ENCODE measurements at regions not wholly inside any gene's neighbourhood (a gene's known extent, or its start where the extent isn't known, plus 50 kb on each side); places are given as distances from the start of the nearest gene placed in this dataset.
"Not testable (repeated sequence)": the region's sequence is repeated elsewhere in the genome, so short reads cannot be mapped to it uniquely, and the experiment has no call there.

GRCh38 chr3:69671082-69671952, 67.9 kb upstream of the MITF start:
- peak; percentile 14 for DNase-seq (ENCODE audit: low read depth, low spot score)
- no peak overlapping the region for H3K27ac ChIP-seq
- no peaks in the 10 kb centered on the region for H3K9me3 ChIP-seq (ENCODE audit: low read depth, low read length)
- no peaks in the 10 kb centered on the region for H3K36me3 ChIP-seq (ENCODE audit: insufficient read depth, low read length)
- H3K4me3 ChIP-seq = no peak overlapping the region
- H3K9ac ChIP-seq (ENCODE audit: insufficient read length) = no peak overlapping the region
- TF ChIP-seq EZH2 (IDR thresholded peaks at IDR 0.05) (no peak), POLR2AphosphoS5 (IDR thresholded peaks at IDR 0.05; ENCODE audit: borderline replicate concordance, low read depth, low read length) (no peak), FOXP2 (optimal IDR thresholded peaks at IDR 0.05; ENCODE audit: control extremely low read depth, extremely low read length, insufficient read depth) (no peak)

DNA sequence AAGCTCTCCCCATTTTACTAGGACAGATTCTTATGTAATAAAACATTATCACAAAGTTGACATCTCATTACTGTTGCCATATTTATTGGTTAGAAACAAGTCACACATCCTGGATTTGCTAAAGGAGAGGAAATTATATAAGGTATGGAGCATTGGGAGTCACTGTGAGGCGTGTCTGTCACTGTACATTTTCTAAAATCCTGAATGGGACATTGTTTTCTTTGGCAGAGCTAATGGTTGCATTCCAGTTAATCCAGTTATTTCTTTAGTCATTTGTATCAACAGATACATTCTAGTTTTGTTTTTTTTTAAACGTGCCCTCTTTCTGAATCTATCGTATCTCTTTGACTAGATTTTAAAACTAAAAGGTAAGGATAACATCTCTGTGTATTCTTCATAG, 70.2 kb upstream of the MITF start:
- no peaks in the 10 kb centered on the region for H3K9me3 ChIP-seq (ENCODE audit: low read depth, low read length)
- no peak for DNase-seq (ENCODE audit: low read depth, low spot score)
- TF ChIP-seq POLR2AphosphoS5 (IDR thresholded peaks at IDR 0.05; ENCODE audit: borderline replicate concordance, low read depth, low read length) (no peak), FOXP2 (optimal IDR thresholded peaks at IDR 0.05; ENCODE audit: control extremely low read depth, extremely low read length, insufficient read depth) (no peak), EZH2 (IDR thresholded peaks at IDR 0.05) (no peak)
- H3K4me3 ChIP-seq = no peak overlapping the region
- H3K9ac ChIP-seq (ENCODE audit: insufficient read length) = no peak overlapping the region
- no peak overlapping the region for H3K27ac ChIP-seq
- H3K36me3 ChIP-seq (ENCODE audit: insufficient read depth, low read length) = no peaks in the 10 kb centered on the region

GRCh38 chr3:69665026-69665737, 74.1 kb upstream of the MITF start:
- Histone ChIP-seq H3K9ac (ENCODE audit: insufficient read length) (no peak overlapping the region), H3K36me3 (ENCODE audit: insufficient read depth, low read length) (no peaks in the 10 kb centered on the region), H3K9me3 (ENCODE audit: low read depth, low read length) (no peaks in the 10 kb centered on the region), H3K27ac (no peak overlapping the region), H3K4me3 (no peak overlapping the region)
- DNase-seq (ENCODE audit: low read depth, low spot score) = no peak
- TF ChIP-seq EZH2 (IDR thresholded peaks at IDR 0.05) = no peak
- no peak for TF ChIP-seq FOXP2 (optimal IDR thresholded peaks at IDR 0.05; ENCODE audit: control extremely low read depth, extremely low read length, insufficient read depth)
- no peak for TF ChIP-seq POLR2AphosphoS5 (IDR thresholded peaks at IDR 0.05; ENCODE audit: borderline replicate concordance, low read depth, low read length)

DNA sequence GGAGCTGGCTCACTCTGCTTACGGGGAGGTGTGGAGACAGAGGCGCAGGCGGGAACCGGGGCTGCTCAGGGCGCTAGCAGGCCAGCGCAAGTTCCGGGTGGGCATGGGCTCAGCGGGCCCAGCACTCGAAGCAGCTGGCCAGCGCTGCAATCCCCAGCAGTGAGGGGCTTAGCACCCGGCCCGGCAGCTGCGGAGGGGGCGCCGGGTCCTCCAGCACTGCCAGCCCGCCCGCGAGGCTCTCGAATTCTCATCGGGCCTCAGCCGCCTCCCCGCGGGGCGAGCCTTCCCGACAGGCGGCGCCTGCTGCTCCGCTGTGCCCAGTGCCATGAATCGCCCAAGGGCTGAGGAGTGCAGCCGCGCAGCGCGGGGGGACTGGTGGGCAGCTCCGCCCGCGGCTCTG, 78.6 kb upstream of the MITF start:
- H3K9me3 ChIP-seq (ENCODE audit: low read depth, low read length) = no peaks in the 10 kb centered on the region
- DNase-seq (ENCODE audit: low read depth, low spot score) = no peak
- TF ChIP-seq POLR2AphosphoS5 (IDR thresholded peaks at IDR 0.05; ENCODE audit: borderline replicate concordance, low read depth, low read length) (no peak), FOXP2 (optimal IDR thresholded peaks at IDR 0.05; ENCODE audit: control extremely low read depth, extremely low read length, insufficient read depth) (no peak)
- H3K4me3 ChIP-seq = no peak overlapping the region
- H3K36me3 ChIP-seq (ENCODE audit: insufficient read depth, low read length) = no peaks in the 10 kb centered on the region
- H3K9ac ChIP-seq (ENCODE audit: insufficient read length) = no peak overlapping the region
- H3K27ac ChIP-seq = no peak overlapping the region

- H3K4me3 ChIP-seq = no peak overlapping the region
- DNase-seq (ENCODE audit: low read depth, low spot score) = no peak
- H3K27ac ChIP-seq = no peak overlapping the region
- no peak overlapping the region for H3K9ac ChIP-seq (ENCODE audit: insufficient read length)
- TF ChIP-seq EZH2 (IDR thresholded peaks at IDR 0.05) (no peak), FOXP2 (optimal IDR thresholded peaks at IDR 0.05; ENCODE audit: control extremely low read depth, extremely low read length, insufficient read depth) (no peak), POLR2AphosphoS5 (IDR thresholded peaks at IDR 0.05; ENCODE audit: borderline replicate concordance, low read depth, low read length) (no peak)
- no peaks in the 10 kb centered on the region for H3K36me3 ChIP-seq (ENCODE audit: insufficient read depth, low read length)
- no peaks in the 10 kb centered on the region for H3K9me3 ChIP-seq (ENCODE audit: low read depth, low read length)
Observed at GRCh38 chr3:69659180-69659910, 79.9 kb upstream of the MITF start.

DNA sequence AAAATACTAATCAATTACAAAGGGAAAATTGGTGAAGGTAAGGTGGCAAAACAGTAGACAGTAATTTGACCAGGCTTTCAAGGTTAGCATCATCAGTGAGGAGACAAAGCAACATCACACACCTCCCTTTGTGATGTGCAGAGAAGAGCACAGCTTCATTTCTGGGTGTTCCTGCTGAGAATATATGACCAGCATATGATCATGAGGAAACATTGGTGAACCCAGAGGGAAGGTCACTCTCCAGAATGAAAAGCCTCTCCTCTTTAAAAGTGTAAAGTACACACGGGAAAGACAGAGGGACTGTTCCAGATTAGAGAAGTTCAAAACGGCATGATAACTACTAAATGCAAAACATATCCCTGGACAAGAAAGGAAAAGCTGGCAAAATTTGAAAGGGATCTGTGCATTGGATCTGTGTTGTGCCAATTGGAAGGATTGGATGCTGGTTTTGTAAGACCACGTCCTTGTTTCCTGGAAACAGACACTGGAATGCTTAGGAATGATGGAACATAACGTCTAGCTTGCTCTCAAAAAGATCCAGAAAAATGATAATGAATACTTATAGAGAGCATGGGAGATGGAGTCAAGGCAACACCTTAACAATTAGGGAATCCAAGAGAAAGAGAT, 80.6 kb upstream of the MITF start:
- no peak overlapping the region for H3K9ac ChIP-seq (ENCODE audit: insufficient read length)
- no peak for DNase-seq (ENCODE audit: low read depth, low spot score)
- no peaks in the 10 kb centered on the region for H3K9me3 ChIP-seq (ENCODE audit: low read depth, low read length)
- H3K4me3 ChIP-seq = no peak overlapping the region
- no peak overlapping the region for H3K27ac ChIP-seq
- TF ChIP-seq FOXP2 (optimal IDR thresholded peaks at IDR 0.05; ENCODE audit: control extremely low read depth, extremely low read length, insufficient read depth) (no peak), EZH2 (IDR thresholded peaks at IDR 0.05) (no peak), POLR2AphosphoS5 (IDR thresholded peaks at IDR 0.05; ENCODE audit: borderline replicate concordance, low read depth, low read length) (no peak)
- H3K36me3 ChIP-seq (ENCODE audit: insufficient read depth, low read length) = no peaks in the 10 kb centered on the region

DNA sequence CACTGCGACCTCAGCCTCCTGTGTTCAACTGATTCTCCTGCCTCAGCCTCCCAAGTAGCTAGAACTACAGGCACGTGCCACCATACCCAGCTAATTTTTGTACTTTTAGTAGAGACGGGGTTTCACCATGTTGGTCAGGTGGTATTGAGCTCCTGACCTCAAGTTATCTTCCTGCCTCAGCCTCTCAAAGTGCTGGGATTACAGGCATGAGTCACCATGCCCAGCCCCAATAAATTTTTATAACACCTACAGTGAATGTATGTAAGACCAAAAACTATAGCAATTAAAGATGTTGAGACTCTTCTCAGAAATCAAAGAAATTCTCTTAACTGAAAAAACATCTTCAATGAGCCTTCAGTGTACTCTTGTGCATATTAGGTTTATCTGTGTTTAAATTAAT, 82.2 kb upstream of the MITF start:
- not testable (repeated sequence) for H3K9ac ChIP-seq (ENCODE audit: insufficient read length); DNase-seq (ENCODE audit: low read depth, low spot score); H3K27ac ChIP-seq; H3K4me3 ChIP-seq; H3K36me3 ChIP-seq (ENCODE audit: insufficient read depth, low read length); H3K9me3 ChIP-seq (ENCODE audit: low read depth, low read length)

DNA sequence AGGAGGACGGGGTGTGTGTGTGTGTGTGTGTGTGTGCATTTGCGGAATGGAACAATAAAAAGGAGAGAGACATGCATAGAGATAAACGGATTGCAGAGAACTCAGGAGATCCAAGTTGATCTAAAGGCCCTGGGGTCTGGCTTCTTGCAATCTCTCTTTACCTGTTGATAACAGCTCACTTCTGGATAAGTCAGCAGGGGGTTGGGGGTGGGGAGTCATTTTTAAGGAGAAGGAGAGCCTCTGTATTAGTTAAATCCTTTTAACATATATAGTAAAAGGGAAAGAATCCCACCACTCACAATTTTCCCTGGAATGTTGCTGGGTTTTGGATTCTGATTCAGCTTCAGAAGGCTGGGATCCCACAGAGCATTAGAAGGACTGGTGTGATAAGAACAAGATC, 87.5 kb upstream of the MITF start:
- no peak for TF ChIP-seq EZH2 (IDR thresholded peaks at IDR 0.05)
- no peak for TF ChIP-seq FOXP2 (optimal IDR thresholded peaks at IDR 0.05; ENCODE audit: control extremely low read depth, extremely low read length, insufficient read depth)
- no peak for TF ChIP-seq POLR2AphosphoS5 (IDR thresholded peaks at IDR 0.05; ENCODE audit: borderline replicate concordance, low read depth, low read length)
- Histone ChIP-seq H3K27ac (no peak overlapping the region), H3K4me3 (no peak overlapping the region), H3K9me3 (ENCODE audit: low read depth, low read length) (no peaks in the 10 kb centered on the region), H3K9ac (ENCODE audit: insufficient read length) (no peak overlapping the region), H3K36me3 (ENCODE audit: insufficient read depth, low read length) (no peaks in the 10 kb centered on the region)
- DNase-seq (ENCODE audit: low read depth, low spot score) = no peak

All from SK-N-MC (cell line).